IMR-90 (cell line): ENCODE measurements at regions not wholly inside any gene's neighbourhood (a gene's known extent, or its start where the extent isn't known, plus 50 kb on each side); places are given as distances from the start of the nearest gene placed in this dataset.

Experiments used
- ATAC-seq: fragments of 200-7000 bp; cut with Tn5 transposase; 2 replicates; pipeline ENCODE4 v1.9.1; 2020; ENCODE audit warnings: low read depth, mild to moderate bottlenecking, moderate library complexity
- BruUV-seq: library from RNA; stranded (reverse); fragments of 400-500 nt; replicated peaks from 2 replicates; lab custom pipeline; 2021; lab: Mats Ljungman, UMichigan
- CTCF ChIA-PET: fragments of 300-600 bp; formaldehyde crosslinking; extraction: SDS; loops from one replicate; lab custom pipeline; 2021; ENCODE audit warnings: antibody characterized with exemption; lab: Yijun Ruan, JAX
- POLR2A ChIA-PET: fragments of 300-600 bp; sonication (Branson Sonifier 250); formaldehyde crosslinking; loops from one replicate; lab custom pipeline; 2022; ENCODE audit warnings: antibody characterized with exemption; ENCODE audit not compliant: unreplicated experiment; lab: Charles Lee
- DNase-seq: peaks from one replicate; pipeline ENCODE4 v3.0.0; 2013
- H2AFZ ChIP-seq: replicated peaks from 2 replicates; pipeline ENCODE3; 2013; ENCODE audit warnings: low read length, mild to moderate bottlenecking; ENCODE audit not compliant: poor library complexity
- H2AK5ac ChIP-seq: 2 replicates; pipeline ENCODE4 v1.6.1; 2013; ENCODE audit warnings: low read depth, low read length, inconsistent platforms
- H2AK9ac ChIP-seq: replicated peaks from 2 replicates; pipeline ENCODE3; 2013; ENCODE audit warnings: mild to moderate bottlenecking, low read depth, low read length, moderate library complexity; ENCODE audit not compliant: poor library complexity
- H2BK120ac ChIP-seq: 2 replicates; pipeline ENCODE4 v1.6.1; 2013; ENCODE audit warnings: low read depth, low read length, inconsistent platforms
- H2BK15ac ChIP-seq: 3 replicates; pipeline ENCODE4 v1.6.1; 2013; ENCODE audit warnings: low read depth, low read length, inconsistent platforms
- H2BK20ac ChIP-seq: 2 replicates; pipeline ENCODE4 v1.6.1; 2013; ENCODE audit warnings: low read depth, mild to moderate bottlenecking, inconsistent platforms, low read length, moderate library complexity
- H2BK5ac ChIP-seq: 2 replicates; pipeline ENCODE4 v1.6.1; 2013; ENCODE audit warnings: mild to moderate bottlenecking, low read depth, low read length, inconsistent platforms; ENCODE audit not compliant: poor library complexity, severe bottlenecking
- H3K14ac ChIP-seq: replicated peaks from 2 replicates; pipeline ENCODE4 v1.6.1; 2013; ENCODE audit warnings: low read depth, low read length, inconsistent platforms
- H3K18ac ChIP-seq: 2 replicates; pipeline ENCODE4 v1.6.1; 2013; ENCODE audit warnings: low read depth, low read length, control low read depth
- H3K23ac ChIP-seq: 2 replicates; pipeline ENCODE4 v1.6.1; 2013; ENCODE audit warnings: low read depth, low read length, inconsistent platforms
- H3K27ac ChIP-seq: 2 replicates; pipeline ENCODE4 v1.5.1; 2013; ENCODE audit warnings: mild to moderate bottlenecking, control low read depth, low read length; ENCODE audit not compliant: insufficient read depth
- H3K27me3 ChIP-seq: 2 replicates; pipeline ENCODE4 v1.6.1; 2013; ENCODE audit warnings: low read length; ENCODE audit not compliant: control insufficient read depth, insufficient read depth
- H3K36me3 ChIP-seq: 2 replicates; pipeline ENCODE4 v1.6.1; 2013; ENCODE audit warnings: low read length, mixed read lengths; ENCODE audit not compliant: control insufficient read depth, insufficient read depth
- H3K4ac ChIP-seq: 2 replicates; pipeline ENCODE4 v1.6.1; 2013; ENCODE audit warnings: low read depth, low read length, inconsistent platforms
- H3K4me1 ChIP-seq: 2 replicates; pipeline ENCODE4 v1.6.1; 2013; ENCODE audit warnings: low read length, mixed read lengths; ENCODE audit not compliant: control insufficient read depth, insufficient read depth
- H3K4me2 ChIP-seq: 2 replicates; pipeline ENCODE4 v1.6.1; 2013; ENCODE audit warnings: low read depth, mild to moderate bottlenecking, control low read depth, low read length, moderate library complexity
- H3K4me3 ChIP-seq: 2 replicates; pipeline ENCODE4 v1.5.1; 2013; ENCODE audit warnings: low read depth, mild to moderate bottlenecking, control low read depth, low read length, moderate library complexity; ENCODE audit not compliant: insufficient read depth
- H3K56ac ChIP-seq: 2 replicates; pipeline ENCODE4 v1.6.1; 2013; ENCODE audit warnings: low read length, inconsistent platforms; ENCODE audit not compliant: insufficient read depth; ENCODE audit errors: extremely low read depth
- H3K79me1 ChIP-seq, 2 experiments: 2 replicates each; pipeline ENCODE4 v1.6.1; 2013; ENCODE audit warnings: low read length in 2 of 2, inconsistent platforms in 1 of 2, low read depth in 1 of 2
- H3K9ac ChIP-seq: 2 replicates; pipeline ENCODE4 v1.6.1; 2013; ENCODE audit warnings: low read depth, low read length, control low read depth
- H3K9me1 ChIP-seq: 2 replicates; pipeline ENCODE4 v1.6.1; 2013; ENCODE audit warnings: low read length, inconsistent platforms; ENCODE audit not compliant: insufficient read depth
- H3K9me3 ChIP-seq: 2 replicates; pipeline ENCODE4 v1.6.1; 2013; ENCODE audit warnings: low read length; ENCODE audit not compliant: control insufficient read depth, insufficient read depth
- H4K20me1 ChIP-seq: 2 replicates; pipeline ENCODE4 v1.6.1; 2013; ENCODE audit warnings: low read length, inconsistent platforms; ENCODE audit not compliant: insufficient read depth
- H4K5ac ChIP-seq: 2 replicates; pipeline ENCODE4 v1.6.1; 2013; ENCODE audit warnings: mild to moderate bottlenecking, low read depth, low read length, control low read depth
- H4K8ac ChIP-seq, 2 experiments: 2 replicates each; pipeline ENCODE4 v1.6.1; 2013; ENCODE audit warnings: low read depth in 2 of 2, low read length in 2 of 2, control low read depth in 1 of 2, inconsistent platforms in 1 of 2
- H4K91ac ChIP-seq: 2 replicates; pipeline ENCODE4 v1.6.1; 2013; ENCODE audit warnings: low read depth, low read length, inconsistent platforms; ENCODE audit not compliant: insufficient read depth
- ELK1 ChIP-seq: fragments of 150-350 bp; IDR thresholded peaks from 2 replicates; pipeline ENCODE4 v1.6.1; 2016; ENCODE audit warnings: low read depth, mild to moderate bottlenecking, low read length, moderate library complexity, borderline replicate concordance
- MAFK ChIP-seq: IDR thresholded peaks from 2 replicates; pipeline ENCODE4 v1.6.1; 2012; ENCODE audit warnings: low read depth, low read length, improper control_type of control experiment
- MAZ ChIP-seq: IDR thresholded peaks from 2 replicates; pipeline ENCODE4 v1.6.1; 2012; ENCODE audit warnings: low read depth, mild to moderate bottlenecking, low read length, improper control_type of control experiment, moderate library complexity, borderline replicate concordance
- MXI1 ChIP-seq: IDR thresholded peaks from 2 replicates; pipeline ENCODE4 v1.6.1; 2012; ENCODE audit warnings: low read depth, mild to moderate bottlenecking, low read length, moderate library complexity, borderline replicate concordance
- NFE2L2 ChIP-seq: fragments of 150-350 bp; IDR thresholded peaks from 2 replicates; pipeline ENCODE4 v1.6.1; 2016; ENCODE audit warnings: low read depth, mild to moderate bottlenecking, low read length
- POLR2A ChIP-seq: IDR thresholded peaks from 2 replicates; pipeline ENCODE4 v1.6.1; 2012; ENCODE audit warnings: mild to moderate bottlenecking, low read depth, low read length
- RAD21 ChIP-seq: IDR thresholded peaks from 2 replicates; pipeline ENCODE4 v1.6.1; 2012; ENCODE audit warnings: low read length, improper control_type of control experiment
- RCOR1 ChIP-seq: IDR thresholded peaks from 2 replicates; pipeline ENCODE4 v1.6.1; 2012; ENCODE audit warnings: mild to moderate bottlenecking, low read length, improper control_type of control experiment; ENCODE audit not compliant: insufficient replicate concordance
- RFX5 ChIP-seq: IDR thresholded peaks from 2 replicates; pipeline ENCODE4 v1.8.0; 2012; ENCODE audit warnings: low read depth, mild to moderate bottlenecking, low read length, moderate library complexity
- SMC3 ChIP-seq: fragments of 150-350 bp; IDR thresholded peaks from 2 replicates; pipeline ENCODE4 v1.6.1; 2016; ENCODE audit warnings: low read depth, mild to moderate bottlenecking, antibody characterized with exemption, low read length, moderate library complexity
- USF2 ChIP-seq: fragments of 150-350 bp; IDR thresholded peaks from 2 replicates; pipeline ENCODE4 v1.6.1; 2017; ENCODE audit warnings: mild to moderate bottlenecking, antibody characterized with exemption, low read length, low read depth
- dilution Hi-C: fragments of 300-500 bp; cut with HindIII; formaldehyde crosslinking; loops from one replicate; pipeline ENCODE4 v1.14.3; 2018; ENCODE audit warnings: low sequenced_read_pairs; ENCODE audit not compliant: unreplicated experiment
- in situ Hi-C: fragments of 300-500 bp; cut with MboI; formaldehyde crosslinking; loops from 3 replicates; pipeline ENCODE4 v1.14.3; 2019; ENCODE audit warnings: low sequenced_read_pairs, inconsistent platforms, mixed read lengths
- intact Hi-C: fragments of 100-400 bp; cut with micrococcal nuclease; formaldehyde crosslinking; loops from 2 replicates; pipeline ENCODE4 v1.10.0; 2022

- no peak overlapping the region for H3K23ac ChIP-seq
- no peak overlapping the region for H3K9ac ChIP-seq
- no peak overlapping the region for H3K4ac ChIP-seq
- intact Hi-C loops (no loop called here), dilution Hi-C loops (no loop called here), in situ Hi-C loops (no loop called here)
- no peak overlapping the region for H3K18ac ChIP-seq
- no peaks in the 10 kb centered on the region for H3K79me1 ChIP-seq
- no peak overlapping the region for H3K56ac ChIP-seq
- ATAC-seq: no peak
- H3K9me3 ChIP-seq: no peaks in the 10 kb centered on the region
- H2BK15ac ChIP-seq: no peak overlapping the region
- no peak overlapping the region for H3K4me3 ChIP-seq
- BruUV-seq: no TSS peak
- no peaks in the 10 kb centered on the region for H3K4me1 ChIP-seq
- H2BK5ac ChIP-seq: no peak overlapping the region
- no peak for DNase-seq
- no peak overlapping the region for H2BK20ac ChIP-seq
- no peaks in the 10 kb centered on the region; the same call in 1 of the 2 replicates for H3K27me3 ChIP-seq
- no peak overlapping the region for H2BK120ac ChIP-seq
- CTCF ChIA-PET: no interaction called here
- POLR2A ChIA-PET: no interaction called here
- H2AFZ ChIP-seq: no peak overlapping the region
- H4K5ac ChIP-seq: no peak overlapping the region
- no peaks in the 10 kb centered on the region for H4K20me1 ChIP-seq
- no peak overlapping the region for H2AK9ac ChIP-seq
- H3K9me1 ChIP-seq: no peaks in the 10 kb centered on the region
- H4K8ac ChIP-seq: no peak overlapping the region
- no peak overlapping the region for H4K91ac ChIP-seq
- TF ChIP-seq NFE2L2 (no peak), RCOR1 (no peak), MAZ (no peak), USF2 (no peak), ELK1 (no peak), RAD21 (no peak), MAFK (no peak), SMC3 (no peak), MXI1 (no peak), RFX5 (no peak), POLR2A (no peak)
- H3K14ac ChIP-seq: no peak overlapping the region
- no peak overlapping the region for H3K27ac ChIP-seq
- H3K36me3 ChIP-seq: no peaks in the 10 kb centered on the region
- no peak overlapping the region for H3K4me2 ChIP-seq
- H2AK5ac ChIP-seq: no peak overlapping the region
These were observed 315.3 kb upstream of the SLC30A5 start for GRCh38 chr5:68778484-68778883.
